ENCODE measurements at regions not wholly inside any gene's neighbourhood (a gene's known extent, or its start where the extent isn't known, plus 50 kb on each side); places are given as distances from the start of the nearest gene placed in this dataset.

- TF ChIP-seq CTCF (IDR thresholded peaks at IDR 0.05) (no peak), POLR2A (IDR thresholded peaks at IDR 0.05) (no peak)
Observed at GRCh38 chr7:153370092-153370491, 610.5 kb downstream of the ACTR3B start.
